CD14-positive monocyte (primary cell): ENCODE measurements at regions not wholly inside any gene's neighbourhood (a gene's known extent, or its start where the extent isn't known, plus 50 kb on each side); places are given as distances from the start of the nearest gene placed in this dataset.

ENCODE experiments used
- DNase-seq, 3 donors: peaks; one replicate each; pipeline ENCODE4 v3.0.0-alpha.2; 2011 to 2022
- H2AFZ ChIP-seq: 2 replicates; pipeline ENCODE4 v1.6.0; 2012; ENCODE audit warnings: mild to moderate bottlenecking, low read depth, low read length, inconsistent platforms; ENCODE audit not compliant: insufficient read depth, poor library complexity, severe bottlenecking
- H3K27ac ChIP-seq, 2 donors: 1 replicate in 1 of 2; 2 replicates in 1 of 2; pipeline ENCODE4 v1.5.1; 2012 to 2013; ENCODE audit warnings: low read length in 2 of 2, control low read depth in 1 of 2, inconsistent platforms in 1 of 2, low read depth in 1 of 2, mild to moderate bottlenecking in 1 of 2
- H3K27me3 ChIP-seq, 2 donors: one replicate each; pipeline versions ENCODE4 v1.6.0 to v1.6.1; 2011 to 2013; ENCODE audit warnings: low read length in 2 of 2; ENCODE audit not compliant: control insufficient read depth in 2 of 2, insufficient read depth in 2 of 2
- H3K36me3 ChIP-seq, 2 donors: replicated peaks in 1 of 2; 1 replicate in 1 of 2; 2 replicates in 1 of 2; pipeline versions ENCODE4 v1.5.1 to v1.6.1; 2012 to 2013; ENCODE audit warnings: low read length in 2 of 2, control low read depth in 1 of 2, inconsistent platforms in 1 of 2, mild to moderate bottlenecking in 1 of 2; ENCODE audit not compliant: insufficient read depth in 2 of 2, control insufficient read depth in 1 of 2
- H3K4me1 ChIP-seq, 2 donors: 1 replicate in 1 of 2; 2 replicates in 1 of 2; pipeline versions ENCODE4 v1.5.1 to v1.6.1; 2012 to 2013; ENCODE audit warnings: low read length in 2 of 2, control low read depth in 1 of 2, inconsistent platforms in 1 of 2, mild to moderate bottlenecking in 1 of 2, moderate library complexity in 1 of 2; ENCODE audit not compliant: insufficient read depth in 2 of 2, control insufficient read depth in 1 of 2
- H3K4me2 ChIP-seq: replicated peaks from 2 replicates; pipeline ENCODE3; 2012; ENCODE audit warnings: low read length, moderate library complexity, mild to moderate bottlenecking; ENCODE audit not compliant: poor library complexity, severe bottlenecking; ENCODE audit errors: extremely low read depth
- H3K4me3 ChIP-seq, 3 experiments: fragments of 200-600 bp in 1 of 3; sonication (generic) in 1 of 3; replicated peaks in 1 of 3; 1 replicate in 2 of 3; 2 replicates in 1 of 3; pipeline ENCODE4 v1.5.1; 2011 to 2013; ENCODE audit warnings: low read length in 3 of 3, mild to moderate bottlenecking in 3 of 3, control low read depth in 2 of 3, low read depth in 2 of 3, inconsistent platforms in 1 of 3, moderate library complexity in 1 of 3
- H3K79me2 ChIP-seq: 2 replicates; pipeline ENCODE4 v1.6.0; 2012; ENCODE audit warnings: mild to moderate bottlenecking, control low read depth, inconsistent platforms, low read length, moderate library complexity; ENCODE audit not compliant: insufficient read depth
- H3K9ac ChIP-seq: 2 replicates; pipeline ENCODE4 v1.6.0; 2017; ENCODE audit warnings: low read length, mild to moderate bottlenecking; ENCODE audit not compliant: insufficient read depth, poor library complexity, severe bottlenecking
- H3K9me3 ChIP-seq, 2 donors: replicated peaks in 1 of 2; 1 replicate in 1 of 2; 2 replicates in 1 of 2; pipeline versions ENCODE4 v1.5.1 to v1.6.1; 2012 to 2013; ENCODE audit warnings: low read length in 2 of 2, control low read depth in 1 of 2; ENCODE audit not compliant: control insufficient read depth in 1 of 2, insufficient read depth in 1 of 2
- H4K20me1 ChIP-seq: 2 replicates; pipeline ENCODE4 v1.6.0; 2012; ENCODE audit warnings: mild to moderate bottlenecking, low read length, control low read depth, moderate library complexity; ENCODE audit not compliant: insufficient read depth
- H3K27ac Mint-ChIP-seq, 7 donors: one replicate each; pipeline ENCODE4 v1.8.0; 2020; ENCODE audit warnings: mild to moderate bottlenecking in 7 of 7, mixed read lengths in 7 of 7, moderate library complexity in 6 of 7, inconsistent platforms in 2 of 7
- H3K27me3 Mint-ChIP-seq, 3 donors: one replicate each; pipeline ENCODE4 v1.8.0; 2021 to 2022; ENCODE audit warnings: low read depth in 3 of 3, mild to moderate bottlenecking in 3 of 3, mixed read lengths in 3 of 3, moderate library complexity in 3 of 3, inconsistent platforms in 1 of 3
- H3K36me3 Mint-ChIP-seq, 2 donors: one replicate each; pipeline ENCODE4 v1.8.0; 2020; ENCODE audit warnings: mixed read lengths in 2 of 2, inconsistent platforms in 1 of 2, mild to moderate bottlenecking in 1 of 2
- H3K4me1 Mint-ChIP-seq: one replicate; pipeline ENCODE4 v1.8.0; 2020; ENCODE audit warnings: mild to moderate bottlenecking, mixed read lengths
- H3K4me3 Mint-ChIP-seq, 2 donors: one replicate each; pipeline ENCODE4 v1.8.0; 2020; ENCODE audit warnings: mild to moderate bottlenecking in 2 of 2, mixed read lengths in 2 of 2, moderate library complexity in 1 of 2
- H3K9me3 Mint-ChIP-seq, 7 donors: one replicate each; pipeline ENCODE4 v1.8.0; 2020 to 2022; ENCODE audit warnings: mixed read lengths in 7 of 7, mild to moderate bottlenecking in 6 of 7, moderate library complexity in 6 of 7, inconsistent platforms in 2 of 7
- CTCF ChIP-seq: fragments of 200-600 bp; IDR thresholded peaks from one replicate; pipeline ENCODE4 v1.8.0; 2022; ENCODE audit warnings: antibody characterized with exemption, mild to moderate bottlenecking
- WGBS: methylation state at CpG from one replicate; pipeline ENCODE4 v1.1.5; 2013; ENCODE audit warnings: missing lambda C conversion rate; ENCODE audit not compliant: insufficient coverage; 5-methylcytosine and 5-hydroxymethylcytosine counted together
- intact Hi-C, 2 donors: fragments of 100-400 bp; cut with micrococcal nuclease; formaldehyde crosslinking; loops; one replicate each; pipeline versions ENCODE4 v1.15.0 to v1.15.1; 2023

- no peaks in the 10 kb centered on the region for H3K4me1 Mint-ChIP-seq
- Histone ChIP-seq H3K79me2 (no peaks in the 10 kb centered on the region), H2AFZ (no peak overlapping the region), H3K9ac (no peak overlapping the region), H3K36me3 (no peaks in the 10 kb centered on the region), H4K20me1 (no peaks in the 10 kb centered on the region), H3K27me3 (no peaks in the 10 kb centered on the region), H3K4me1 (no peaks in the 10 kb centered on the region), H3K4me2 (no peak overlapping the region), H3K9me3 (no peaks in the 10 kb centered on the region), H3K4me3 (no peak overlapping the region), H3K27ac (no peak overlapping the region)
- no peaks in the 10 kb centered on the region for H3K36me3 Mint-ChIP-seq
- WGBS = no CpG with 5 or more reads among the region's 5 CpGs
- peaks cover 0 to 12% (median 4%) of the 10 kb centered on the region in 7 donors for H3K9me3 Mint-ChIP-seq
- intact Hi-C loops = no loop called here
- H3K27me3 Mint-ChIP-seq = peaks cover 0 to 2% (median 0%) of the 10 kb centered on the region in 3 donors
- no peak overlapping the region for H3K27ac Mint-ChIP-seq
- DNase-seq = no peak
- no peak overlapping the region for H3K4me3 Mint-ChIP-seq
- TF ChIP-seq CTCF = no peak
Observed at GRCh38 chr1:68801440-68801839, 304.6 kb upstream of the DEPDC1 start.

- no peaks in the 10 kb centered on the region for H3K4me1 ChIP-seq
- Mint-ChIP-seq H3K36me3 (no peaks in the 10 kb centered on the region), H3K4me1 (no peaks in the 10 kb centered on the region), H3K27me3 (peaks cover 0 to 4% (median 0%) of the 10 kb centered on the region in 3 donors), H3K9me3 (peaks cover 0 to 12% (median 3%) of the 10 kb centered on the region in 7 donors), H3K4me3 (no peak overlapping the region), H3K27ac (no peak overlapping the region)
- no peaks in the 10 kb centered on the region for H4K20me1 ChIP-seq
- WGBS = 86% methylated on average over 1 of the region's 2 CpGs
- H2AFZ ChIP-seq = no peak overlapping the region
- no peak for DNase-seq
- H3K9me3 ChIP-seq = no peaks in the 10 kb centered on the region
- no peak overlapping the region for H3K4me3 ChIP-seq
- no peaks in the 10 kb centered on the region for H3K27me3 ChIP-seq
- intact Hi-C loops = no loop called here
- no peak overlapping the region for H3K9ac ChIP-seq
- no peak overlapping the region for H3K27ac ChIP-seq
- H3K4me2 ChIP-seq = no peak overlapping the region
- no peaks in the 10 kb centered on the region for H3K79me2 ChIP-seq
- no peak for TF ChIP-seq CTCF
- no peaks in the 10 kb centered on the region for H3K36me3 ChIP-seq
Observed at GRCh38 chr1:68805097-68805641, 308.3 kb upstream of the DEPDC1 start.
